ENCODE measurements at regions not wholly inside any gene's neighbourhood (a gene's known extent, or its start where the extent isn't known, plus 50 kb on each side); places are given as distances from the start of the nearest gene placed in this dataset.

DNA sequence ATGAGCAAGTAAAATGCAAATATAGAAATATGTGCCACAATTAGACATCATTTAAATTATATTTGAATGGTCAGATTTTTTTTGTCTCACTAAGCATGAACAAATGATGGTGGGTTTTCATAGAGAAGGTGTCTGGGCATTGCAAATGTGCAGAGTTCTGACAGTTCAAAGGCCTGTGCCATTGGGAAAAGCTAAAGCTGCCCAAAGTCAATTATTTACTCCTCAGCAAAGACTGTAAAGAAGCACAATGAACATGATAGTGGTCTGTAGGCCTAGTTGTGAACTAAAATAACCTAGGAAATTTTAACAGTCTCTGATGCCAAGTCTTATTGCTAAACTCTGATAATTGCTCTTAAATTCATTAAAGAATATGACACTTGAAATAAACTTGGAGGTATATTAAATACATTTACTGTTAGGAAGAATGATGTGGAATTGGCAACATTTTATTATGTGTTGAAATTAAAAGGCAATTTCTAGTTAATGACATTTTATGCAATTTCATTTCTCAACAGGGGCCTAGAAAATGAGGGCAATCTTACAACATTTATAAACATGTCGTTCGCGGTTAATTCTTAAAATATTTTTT lies 874.3 kb upstream of the ADAMTS5 start:
- no peak for DNase-seq

DNA sequence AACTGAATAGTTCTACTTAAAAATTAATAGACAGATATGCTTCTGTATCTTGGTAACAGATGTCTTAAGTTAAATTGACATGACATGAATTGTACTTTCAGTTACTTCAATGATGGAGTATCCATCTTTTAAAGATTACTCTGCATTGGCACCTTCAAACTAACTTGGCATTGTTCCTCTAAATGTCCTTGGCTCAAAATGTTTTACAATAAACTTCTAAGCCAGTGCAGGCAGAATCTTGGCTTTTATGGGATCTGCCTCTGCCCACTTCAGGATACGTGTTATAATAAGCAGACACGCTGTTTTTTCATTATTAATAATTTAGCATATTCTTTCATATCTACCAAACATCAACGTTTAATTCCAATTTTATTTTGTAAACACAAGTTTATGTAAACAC lies 873.4 kb upstream of the ADAMTS5 start:
- no peak for DNase-seq

DNA sequence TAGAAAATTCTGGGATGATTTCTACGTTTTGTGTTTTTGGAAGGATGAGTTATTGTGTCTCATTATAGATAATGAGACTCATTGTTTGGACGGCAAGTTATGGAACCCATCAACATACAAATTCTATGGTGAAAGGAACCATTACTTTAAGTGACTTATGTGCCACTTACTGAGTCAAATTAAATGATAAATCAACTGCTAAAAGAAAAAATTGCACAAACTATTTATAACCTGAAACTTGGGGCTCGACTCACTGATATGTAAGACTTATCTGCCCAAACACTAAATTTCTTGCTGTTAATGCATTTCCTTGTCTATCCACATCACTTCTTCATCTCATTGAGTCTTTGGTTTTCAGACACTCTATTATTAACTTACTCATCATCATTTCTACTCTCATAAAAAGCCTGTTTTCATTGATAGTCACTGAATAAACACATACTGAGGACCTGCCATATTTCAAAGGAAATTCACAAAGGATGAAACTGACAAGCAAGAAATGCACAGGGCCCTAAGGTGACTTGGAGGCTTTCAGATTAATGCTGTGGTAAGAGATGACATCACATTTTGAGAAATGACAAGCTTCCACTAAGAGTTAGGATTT lies 872.7 kb upstream of the ADAMTS5 start:
- DNase-seq: no peak

DNA sequence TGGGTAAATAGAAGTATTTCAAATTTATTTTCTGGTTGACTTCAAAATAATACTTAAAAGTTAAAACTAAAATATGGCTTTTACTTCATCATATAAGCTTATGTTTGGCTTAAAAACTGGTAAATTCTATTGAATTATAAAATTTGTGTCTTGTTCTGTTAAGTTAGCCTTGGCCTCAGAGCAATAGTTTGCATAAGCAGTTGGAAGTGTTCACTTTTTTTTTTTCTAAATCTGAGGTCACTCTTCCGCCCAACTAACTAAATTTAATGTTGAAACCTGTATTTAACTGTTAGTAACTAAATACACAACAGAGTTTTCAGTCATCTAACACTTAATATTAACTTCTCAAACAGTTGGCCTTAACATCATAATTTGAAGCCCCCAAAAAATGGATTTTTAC lies 871.7 kb upstream of the ADAMTS5 start:
- no peak for DNase-seq

DNA sequence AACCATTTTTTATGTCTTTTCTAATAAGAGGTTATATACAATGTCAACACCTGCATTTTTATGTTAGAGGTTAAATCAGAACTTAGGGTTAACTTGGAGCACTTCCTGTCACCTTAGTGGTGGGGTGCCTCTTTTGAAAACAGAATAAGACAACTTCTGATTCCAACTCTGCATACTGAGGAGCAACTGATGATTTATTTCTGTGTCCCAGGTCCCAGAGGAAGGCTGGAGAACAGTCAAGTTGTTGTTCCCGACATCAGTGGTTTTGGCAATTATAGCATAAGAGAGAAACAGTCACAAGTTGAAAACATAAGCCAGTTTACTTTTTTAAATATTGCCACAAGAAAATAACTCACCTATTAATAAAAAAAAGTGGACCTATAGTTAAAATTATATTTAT lies 871.0 kb upstream of the ADAMTS5 start:
- no peak for DNase-seq

DNA sequence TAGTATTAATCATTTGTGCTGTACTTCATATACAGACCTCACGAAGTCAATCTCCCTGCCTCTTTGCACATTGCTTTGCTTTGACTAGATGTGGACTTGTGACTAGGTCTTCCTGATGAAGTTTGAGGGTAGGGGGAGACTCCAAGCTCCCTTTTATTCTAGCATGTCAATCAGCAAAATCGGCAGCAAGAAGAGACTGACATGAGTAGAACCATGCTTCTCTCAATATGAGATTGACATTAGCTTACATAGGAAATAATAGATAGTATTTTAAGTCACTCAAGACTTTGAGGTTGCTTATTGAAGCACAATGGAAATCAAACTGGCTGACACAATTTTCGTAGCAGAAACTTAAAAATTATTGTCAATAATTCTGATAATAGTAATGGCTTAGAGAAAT lies 866.4 kb upstream of the ADAMTS5 start:
- no peak for DNase-seq

DNA sequence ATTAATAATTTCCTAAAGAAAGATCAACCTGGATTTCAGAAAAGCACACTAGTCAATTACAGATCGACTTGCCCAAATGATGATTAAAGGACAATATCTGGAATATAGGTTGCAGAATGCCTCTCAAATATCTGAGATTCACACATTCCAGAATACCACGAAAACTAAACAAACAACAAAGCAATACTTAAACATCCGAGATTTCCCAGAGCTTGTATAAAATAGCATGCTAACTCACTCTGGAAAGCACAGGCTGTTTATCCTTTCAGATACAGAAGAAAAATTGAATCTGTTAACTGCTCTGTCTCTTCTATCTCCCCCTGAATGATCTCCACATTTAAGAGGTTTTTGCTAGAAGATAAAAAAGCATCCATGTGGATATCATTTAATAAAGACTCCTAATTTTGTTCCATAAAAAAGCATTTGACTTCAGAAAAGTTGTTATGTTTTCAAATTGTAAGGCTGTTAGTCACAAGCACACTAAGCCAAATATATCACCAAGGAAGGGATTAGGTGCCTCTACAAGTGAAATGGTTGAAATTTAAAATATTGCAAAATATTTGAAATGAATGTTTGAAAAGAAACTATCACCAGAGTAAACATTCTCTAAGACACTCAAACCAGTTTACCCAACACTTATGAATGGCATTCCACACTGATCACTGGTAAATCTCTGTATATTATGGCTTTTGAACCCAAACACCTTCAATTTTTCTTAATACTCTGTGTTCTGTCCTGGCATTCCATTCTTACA lies 865.1 kb upstream of the ADAMTS5 start:
- peak; percentile 60 for DNase-seq

DNA sequence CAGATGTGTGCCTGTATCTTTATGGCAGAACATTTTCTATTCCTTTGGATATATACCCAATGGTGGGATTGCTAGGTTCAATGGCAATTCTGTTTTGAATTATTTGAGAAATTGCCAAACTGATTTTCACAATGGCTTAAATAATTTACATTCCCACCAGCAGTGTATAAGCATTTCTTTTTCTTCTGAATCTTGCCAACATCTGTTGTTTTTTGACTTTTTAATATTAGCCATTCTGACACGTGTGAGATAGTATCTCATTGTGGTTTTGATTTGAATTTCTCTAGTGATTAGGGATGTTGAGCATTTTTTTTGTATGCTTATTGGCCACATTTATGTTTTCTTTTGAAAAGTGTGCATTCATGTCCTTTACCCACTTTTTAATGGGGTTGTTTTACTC lies 864.3 kb upstream of the ADAMTS5 start:
- no peak for DNase-seq

DNA sequence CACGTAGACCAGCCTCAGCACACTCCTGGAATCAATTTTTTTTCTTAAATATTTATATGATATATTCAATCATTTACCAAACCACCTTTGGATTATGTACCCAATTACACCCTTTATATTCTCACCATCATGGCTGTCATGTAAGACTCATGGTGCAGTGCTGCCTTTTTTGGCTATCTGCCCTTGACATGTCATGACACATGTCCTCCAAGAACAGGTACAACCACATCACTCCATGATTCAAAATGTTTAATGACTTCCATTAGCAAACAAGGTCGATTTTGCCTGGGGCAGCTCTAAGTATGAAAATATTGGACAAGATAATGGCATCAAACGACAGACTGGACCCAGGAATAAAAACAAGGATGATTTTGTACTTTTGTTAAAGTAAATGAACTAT lies 861.1 kb upstream of the ADAMTS5 start:
- no peak for DNase-seq

DNA sequence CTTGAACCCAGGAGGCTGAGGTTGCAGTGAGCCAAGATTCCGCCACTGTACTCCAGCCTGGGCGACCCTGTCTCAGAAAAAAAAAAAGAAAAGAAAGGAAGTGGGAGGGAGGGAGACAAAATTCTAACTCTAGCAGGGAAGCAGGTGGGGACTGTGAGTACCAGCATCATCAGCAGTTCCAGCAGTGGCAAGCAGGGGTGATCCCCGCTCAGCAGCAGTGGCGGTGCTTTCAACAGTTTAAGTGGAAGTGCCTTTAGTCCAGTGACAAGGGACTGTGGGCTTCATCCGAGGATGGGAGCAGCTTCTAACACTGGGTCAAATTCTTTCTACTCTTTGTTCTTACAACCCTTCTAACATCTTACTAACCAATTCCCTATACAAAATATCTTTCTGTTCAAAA lies 858.1 kb upstream of the ADAMTS5 start:
- no peak for DNase-seq

DNA sequence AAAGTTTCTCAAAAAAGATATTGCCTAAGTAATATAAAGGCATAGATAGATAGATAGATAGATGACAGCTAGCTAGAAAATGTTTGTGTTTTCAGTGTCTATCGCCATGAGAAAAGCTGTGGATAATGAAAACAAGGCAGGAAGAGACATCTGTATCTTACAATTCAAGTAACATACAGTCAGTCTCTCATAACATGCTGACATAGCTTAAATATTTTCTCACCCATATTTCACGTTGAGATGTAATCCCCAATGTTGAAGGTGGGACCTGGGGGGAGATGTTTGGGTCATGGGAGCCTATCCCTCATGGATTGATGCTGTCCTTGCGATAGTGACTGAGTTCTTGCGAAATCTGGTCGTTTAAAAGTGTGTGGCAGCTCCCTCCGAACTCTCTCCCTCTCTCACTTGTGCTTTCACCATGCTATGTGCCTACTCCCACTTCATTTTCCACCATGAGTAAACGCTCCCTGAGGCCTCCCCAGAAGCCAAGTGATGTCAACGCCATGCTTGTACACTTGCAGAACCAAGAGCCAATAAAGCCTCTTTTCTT lies 856.8 kb upstream of the ADAMTS5 start:
- DNase-seq: no peak

DNA sequence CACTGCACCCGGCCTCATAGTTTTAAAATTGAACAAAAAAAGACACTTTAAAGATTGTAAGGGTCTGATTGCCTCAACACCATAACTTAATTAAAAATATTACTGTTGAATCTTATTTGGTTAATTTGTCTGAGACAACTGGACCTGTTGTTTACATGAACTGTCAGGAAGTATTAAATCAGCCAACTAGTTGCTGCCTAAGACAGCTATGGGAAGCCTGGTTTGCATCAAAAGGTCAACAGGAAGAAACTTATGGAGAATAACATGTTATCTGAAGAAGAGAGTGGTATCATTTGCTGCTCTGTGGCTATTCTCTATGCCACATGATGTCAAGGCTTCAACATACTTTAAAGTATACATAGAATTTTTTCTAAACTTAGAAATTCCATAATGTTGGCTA lies 853.5 kb upstream of the ADAMTS5 start:
- DNase-seq: no peak

DNA sequence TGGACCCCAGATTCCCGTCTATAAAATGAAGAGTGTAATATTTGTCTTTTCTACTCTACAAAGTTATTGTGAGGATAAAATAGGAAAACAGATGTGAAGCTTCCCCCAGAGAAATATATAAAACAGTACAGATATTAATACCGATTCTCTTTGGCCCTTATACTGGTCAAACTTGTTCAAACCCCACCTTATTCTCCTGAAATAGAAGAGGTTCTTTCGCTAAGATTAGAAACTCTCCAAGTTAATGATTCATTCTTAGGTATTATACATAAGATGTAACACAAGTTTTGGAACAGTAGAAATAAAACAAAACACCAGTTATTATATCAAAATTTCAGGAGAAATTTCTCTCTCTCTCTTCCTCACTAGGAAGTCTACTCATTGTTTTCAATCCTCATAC lies 852.4 kb upstream of the ADAMTS5 start:
- no peak for DNase-seq

DNA sequence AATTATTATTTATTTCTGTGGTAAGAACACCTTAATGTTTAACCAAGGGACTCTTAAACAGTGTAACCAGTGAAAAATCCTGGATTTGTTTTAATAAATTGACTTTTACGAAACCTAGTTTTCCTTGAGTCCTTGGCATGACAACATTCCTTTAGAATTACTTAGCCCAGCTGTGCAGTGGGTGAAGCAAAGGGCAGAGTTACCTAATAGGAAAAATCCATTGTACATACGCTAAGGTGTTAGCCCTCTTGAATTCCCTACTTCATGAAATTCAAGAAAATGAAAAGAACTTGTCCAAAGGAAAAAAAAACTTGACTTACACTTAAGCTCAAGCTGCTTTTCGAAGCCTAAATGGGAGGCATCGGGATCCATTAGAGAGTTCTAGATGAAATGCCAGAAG lies 852.0 kb upstream of the ADAMTS5 start:
- no peak for DNase-seq

DNA sequence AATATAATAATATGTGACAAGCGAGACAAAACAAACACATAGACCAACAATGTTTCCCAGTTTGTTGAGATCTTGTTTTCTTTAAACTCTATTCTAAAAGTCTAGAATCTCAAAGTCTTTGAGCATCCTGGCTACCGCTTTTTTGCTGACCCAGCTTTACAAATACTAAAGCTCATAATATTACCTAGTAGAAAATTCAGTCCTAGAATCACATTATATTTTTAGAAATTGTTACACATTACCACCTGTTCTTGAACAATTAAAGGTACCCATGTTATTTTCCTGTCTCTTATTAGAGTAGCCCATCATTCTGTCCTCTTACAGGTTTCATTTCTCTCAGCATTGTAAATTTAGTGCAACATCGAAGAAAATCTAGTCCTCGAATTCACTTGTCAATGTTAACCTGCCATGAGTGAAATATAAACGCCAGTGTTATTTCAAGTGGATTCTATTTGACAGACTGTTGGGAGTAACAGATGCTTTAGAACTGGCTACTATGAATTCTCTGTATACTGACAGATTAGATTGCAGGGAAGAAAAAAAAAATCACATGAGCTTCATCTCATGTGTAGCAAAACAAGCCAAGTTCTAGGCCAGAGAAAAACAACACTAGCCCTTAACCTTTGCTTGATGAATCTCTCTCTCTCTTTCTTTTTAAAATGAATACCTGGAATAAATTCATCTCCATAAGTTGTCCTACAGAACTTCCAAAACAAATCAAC lies 851.2 kb upstream of the ADAMTS5 start:
- DNase-seq: no peak

DNA sequence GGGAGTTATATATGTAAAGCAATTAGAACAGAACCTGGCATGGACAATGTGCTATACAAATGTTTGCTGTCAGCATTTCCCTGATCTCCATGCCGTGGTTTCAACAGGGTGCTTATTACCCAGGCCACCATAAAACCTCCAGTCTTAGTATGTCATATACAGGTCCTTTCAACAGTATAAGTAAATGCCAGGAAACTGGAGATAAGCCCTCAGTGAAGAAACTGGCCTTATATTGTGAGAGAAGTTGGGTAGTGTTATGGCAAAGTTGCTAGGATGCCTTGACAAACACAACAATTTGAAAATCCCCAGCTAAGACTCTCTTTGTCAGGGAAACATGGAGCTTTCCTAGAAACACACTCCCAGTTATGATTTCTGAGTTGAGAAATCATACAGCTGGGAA lies 850.2 kb upstream of the ADAMTS5 start:
- no peak for DNase-seq

DNA sequence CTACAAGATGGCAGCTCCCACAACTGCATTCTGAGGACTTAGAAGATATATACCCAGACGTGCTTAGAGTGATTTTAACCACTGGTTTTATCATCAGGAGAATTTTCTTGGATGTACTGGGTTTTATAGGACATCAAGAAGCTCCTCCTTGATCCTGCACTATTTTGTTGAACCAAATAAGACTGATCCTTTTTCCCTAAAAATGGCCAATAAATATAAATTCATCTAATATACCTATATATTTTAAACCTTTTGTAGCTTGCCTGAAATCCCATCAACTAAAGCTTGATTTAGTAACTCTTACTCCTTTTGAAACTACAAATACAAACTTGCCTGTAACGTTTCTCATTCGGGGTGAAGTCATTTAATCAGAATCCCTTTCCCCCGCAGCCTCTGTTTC lies 849.4 kb upstream of the ADAMTS5 start:
- DNase-seq: no peak

DNA sequence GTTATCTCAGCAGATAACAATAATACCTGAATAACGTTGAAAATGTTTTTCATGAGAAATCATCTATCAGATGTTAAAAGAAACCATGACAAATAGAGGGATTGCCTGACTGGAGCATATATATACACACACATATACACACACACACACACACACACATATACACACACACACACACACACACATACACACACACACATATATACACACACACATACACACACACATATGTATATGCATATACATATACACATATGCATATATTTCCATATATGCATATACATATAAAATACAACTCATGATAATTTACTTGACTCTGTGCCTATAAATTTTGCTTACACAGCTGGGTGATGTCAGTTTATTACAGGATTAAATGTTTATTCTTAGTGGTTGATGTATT lies 847.3 kb upstream of the ADAMTS5 start:
- no peak for DNase-seq

DNA sequence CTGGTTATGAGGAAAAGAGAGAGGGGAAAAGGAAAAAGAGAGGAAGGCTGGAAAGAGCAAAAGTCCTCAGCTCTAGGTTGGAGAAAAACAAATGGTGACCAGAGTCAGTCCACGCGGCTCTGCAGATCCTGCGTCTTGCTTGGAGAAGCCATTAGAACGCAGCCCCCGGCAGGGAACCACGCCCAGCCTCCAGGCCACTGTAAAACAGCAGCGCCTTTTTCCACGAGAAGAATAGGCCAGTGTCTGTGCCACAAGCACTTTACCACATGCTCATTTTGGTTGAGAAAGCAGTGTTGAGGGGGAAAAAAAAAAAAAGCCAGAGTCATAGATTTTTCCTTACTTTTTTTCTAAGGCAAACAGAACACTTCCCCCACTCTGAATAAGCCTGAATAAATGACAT lies 846.9 kb upstream of the ADAMTS5 start:
- DNase-seq: no peak

DNA sequence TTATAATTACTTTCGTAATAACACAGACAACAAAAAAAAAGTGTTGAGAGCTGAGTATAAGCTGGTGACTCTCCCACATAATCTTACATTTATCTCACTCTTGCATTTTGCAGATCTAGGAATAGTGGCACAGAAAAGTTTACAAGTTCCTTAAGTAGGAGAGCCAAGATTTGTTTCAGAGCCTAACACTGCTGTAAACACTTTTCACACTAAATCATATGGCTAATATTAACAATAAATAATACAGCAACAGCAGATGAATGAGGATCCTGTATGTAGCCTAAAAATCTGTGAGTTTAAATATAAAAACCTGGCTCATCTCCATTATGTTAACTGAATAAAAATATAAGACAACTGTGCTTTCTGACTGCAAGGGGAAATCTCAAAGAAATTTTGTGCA lies 846.5 kb upstream of the ADAMTS5 start:
- DNase-seq: no peak

DNA sequence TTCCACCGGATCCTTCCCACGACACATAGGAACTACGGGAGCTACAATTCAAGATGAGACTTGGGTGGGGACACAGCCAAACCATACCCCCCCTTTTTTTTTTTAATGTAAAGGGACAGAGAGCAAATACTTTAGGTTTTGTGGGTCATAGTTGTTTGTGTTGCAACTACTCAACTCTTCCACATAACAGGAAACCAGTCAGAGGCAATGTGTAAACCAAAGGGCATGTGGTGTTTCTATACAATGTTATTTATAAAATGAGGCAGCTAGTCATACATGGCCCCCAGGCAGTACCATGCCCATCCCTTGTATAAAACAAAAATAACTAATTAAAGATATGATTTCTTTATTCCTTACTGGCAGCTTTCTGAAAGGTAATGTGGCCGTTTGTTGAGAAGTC lies 845.4 kb upstream of the ADAMTS5 start:
- no peak for DNase-seq

DNA sequence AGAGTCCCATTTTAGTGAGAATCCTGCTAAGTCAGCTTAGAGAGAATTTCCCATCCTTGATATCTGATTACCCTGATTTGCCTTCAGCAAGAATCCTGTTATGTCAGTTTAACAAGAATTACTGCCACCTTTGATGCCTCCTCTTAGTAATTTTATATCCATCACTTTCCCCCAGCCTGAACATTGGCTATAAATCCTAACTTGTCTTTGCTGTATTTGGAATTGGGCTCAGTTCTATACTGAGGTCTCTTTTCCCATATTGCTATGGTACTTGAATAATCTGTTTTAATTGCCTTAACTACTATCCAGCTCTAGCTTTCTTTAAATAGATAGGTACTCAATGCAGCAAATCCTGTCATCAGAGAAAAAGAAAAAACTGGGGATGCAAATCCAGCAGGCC lies 842.0 kb upstream of the ADAMTS5 start:
- no peak for DNase-seq

DNA sequence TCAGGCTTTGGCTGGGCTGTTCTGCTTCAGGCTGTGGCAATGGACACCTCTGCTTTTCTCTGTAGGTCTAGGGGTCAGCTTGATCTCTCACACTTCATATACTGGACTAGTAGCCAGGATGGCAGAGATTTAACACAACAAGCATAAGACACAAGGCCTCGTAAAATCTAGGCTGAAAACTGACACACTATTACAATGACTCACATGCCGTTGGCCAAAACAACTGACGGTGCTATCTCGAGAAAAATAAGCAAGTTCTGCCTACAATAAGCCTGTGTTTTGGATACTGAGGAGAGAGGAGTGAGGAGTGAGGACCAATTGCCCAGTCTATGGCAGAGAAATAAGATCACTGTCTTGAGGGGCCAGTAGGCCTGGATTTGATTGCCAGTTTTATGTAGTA lies 840.7 kb upstream of the ADAMTS5 start:
- DNase-seq: no peak

DNA sequence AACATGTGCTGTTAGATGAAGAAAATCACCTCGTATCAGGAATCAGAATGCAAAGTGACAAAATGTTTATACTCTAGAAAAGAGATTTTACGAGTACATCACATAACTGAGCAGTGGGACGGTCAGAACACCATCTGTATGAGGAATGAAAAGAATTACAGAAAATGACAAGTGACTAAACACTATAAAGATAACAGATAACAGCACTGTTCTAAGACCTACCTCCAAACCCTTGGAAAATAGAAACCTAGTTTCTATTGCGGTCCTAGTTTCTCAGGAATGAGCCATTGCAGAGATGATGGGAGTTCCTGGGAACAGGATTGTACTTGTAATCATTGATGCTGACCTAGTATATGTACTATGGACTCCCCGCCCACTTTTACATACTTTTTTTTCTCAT lies 839.4 kb upstream of the ADAMTS5 start:
- no peak for DNase-seq
